ENCODE measurements at regions not wholly inside any gene's neighbourhood (a gene's known extent, or its start where the extent isn't known, plus 50 kb on each side); places are given as distances from the start of the nearest gene placed in this dataset.

DNA sequence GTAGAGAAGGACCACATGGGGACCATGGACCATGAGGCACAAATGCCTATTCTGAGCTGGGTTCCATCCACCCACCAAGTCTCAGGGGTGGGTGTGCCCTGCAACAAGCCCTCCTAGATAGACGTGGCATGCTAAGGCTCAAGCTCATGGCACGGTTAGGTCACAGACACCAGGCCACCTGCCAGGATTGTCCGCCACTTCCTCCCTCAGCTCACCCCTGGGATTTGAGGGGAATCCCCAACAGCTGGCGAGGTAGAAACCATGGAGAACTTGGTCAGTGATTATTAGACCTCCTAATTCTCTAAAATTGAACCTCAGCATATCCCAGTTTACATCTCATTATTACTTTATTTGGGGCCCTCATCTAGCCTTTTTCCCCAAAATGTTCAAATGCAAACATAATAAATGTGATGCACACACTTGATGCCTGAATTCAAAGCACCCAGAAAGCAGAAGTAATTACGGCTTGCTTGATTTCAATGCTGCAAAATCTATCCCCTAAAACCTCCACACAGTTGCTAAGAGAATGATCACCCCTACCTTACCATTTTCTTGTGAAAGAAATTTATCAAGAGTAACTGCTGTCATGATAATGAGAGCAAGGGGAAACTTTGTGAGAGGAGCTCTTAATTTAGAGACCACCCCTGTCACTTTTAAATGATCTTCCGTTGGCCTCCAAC, 366.6 kb upstream of the PFKP start:
- intact Hi-C loops (cut with DNase I), result no loop called here
- DNase-seq (no peak), ATAC-seq (no peak)

DNA sequence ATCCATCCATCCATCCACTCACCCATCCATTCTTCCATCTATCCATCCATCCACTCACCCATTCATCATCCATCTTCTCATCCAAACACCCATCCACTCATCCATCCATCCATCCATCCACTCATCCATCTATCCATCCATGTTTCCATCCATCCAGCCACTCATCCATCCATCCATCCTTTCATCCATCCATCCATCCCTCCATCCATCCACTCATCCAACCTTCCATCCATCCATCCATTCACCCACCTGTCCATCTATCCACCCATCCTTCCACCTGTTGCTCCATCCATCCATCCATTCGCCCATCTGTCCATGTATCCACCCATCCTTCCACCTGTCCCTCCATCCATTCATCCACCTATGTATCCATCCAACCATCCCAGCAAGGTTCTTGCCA, 378.4 kb upstream of the PFKP start:
- intact Hi-C loops (cut with DNase I), result no loop called here
- DNase-seq (no peak), ATAC-seq (no peak)

DNA sequence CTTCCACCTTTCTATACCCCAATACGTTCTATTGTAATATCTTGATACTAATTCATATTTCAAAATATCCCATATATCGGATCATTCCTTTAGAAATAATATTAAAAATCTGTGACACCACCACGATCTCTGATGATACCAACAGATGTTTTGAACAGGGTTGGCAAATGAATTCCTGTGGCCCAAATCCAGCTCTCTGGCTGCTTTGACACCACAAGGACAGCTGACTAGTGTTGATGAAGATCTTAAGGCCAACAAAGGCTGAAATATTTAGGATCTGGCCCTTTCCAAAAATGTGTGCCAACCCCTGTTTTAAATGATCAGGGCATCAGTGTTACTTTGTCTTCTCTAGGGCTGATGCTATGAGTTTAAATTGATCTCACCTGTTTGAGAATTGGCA, 380.7 kb upstream of the PFKP start:
- no peak for ATAC-seq
- intact Hi-C loops (cut with DNase I), result no loop called here
- no peak for DNase-seq

DNA sequence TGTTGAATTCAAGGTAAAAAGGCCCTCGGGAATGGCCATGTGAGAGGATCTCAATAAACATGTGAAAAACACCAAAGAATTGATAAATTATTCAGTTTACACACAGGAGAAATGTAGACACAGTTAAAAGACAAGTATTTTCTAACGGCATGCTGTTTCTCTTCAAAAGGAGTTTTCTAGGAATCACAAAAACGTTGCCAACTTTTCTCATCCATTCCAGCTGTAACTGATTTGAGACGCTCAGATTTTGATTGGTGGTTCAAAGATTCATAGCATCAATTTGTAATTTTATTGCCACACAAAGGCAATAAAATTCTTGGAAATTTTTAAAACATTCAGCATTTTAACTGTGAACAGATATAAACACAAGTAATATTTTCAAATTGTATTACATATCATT, 384.9 kb upstream of the PFKP start:
- no peak for DNase-seq
- no peak for ATAC-seq
- intact Hi-C loops (cut with DNase I), result no loop called here

DNA sequence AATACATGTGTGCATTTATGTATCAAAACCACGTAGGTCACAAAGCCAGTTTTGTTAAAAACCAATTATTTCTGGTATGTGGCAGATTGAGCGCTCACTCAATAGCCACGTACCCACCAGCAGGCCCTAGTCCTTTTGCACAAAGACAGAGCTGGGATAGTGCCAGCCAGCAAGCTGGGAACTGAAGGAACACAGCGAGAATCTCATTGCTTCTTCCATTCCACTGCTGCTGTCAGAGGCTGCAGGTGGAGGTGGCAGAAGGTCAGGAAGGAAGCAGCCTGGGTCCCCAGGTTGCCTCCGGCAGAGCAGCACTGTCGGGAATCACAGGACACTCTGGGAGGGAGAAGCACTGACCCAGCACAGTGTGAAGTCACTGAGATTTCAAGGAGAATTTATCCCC, 385.5 kb upstream of the PFKP start:
- DNase-seq (no peak), ATAC-seq (no peak)
- intact Hi-C loops (cut with DNase I), result no loop called here

DNA sequence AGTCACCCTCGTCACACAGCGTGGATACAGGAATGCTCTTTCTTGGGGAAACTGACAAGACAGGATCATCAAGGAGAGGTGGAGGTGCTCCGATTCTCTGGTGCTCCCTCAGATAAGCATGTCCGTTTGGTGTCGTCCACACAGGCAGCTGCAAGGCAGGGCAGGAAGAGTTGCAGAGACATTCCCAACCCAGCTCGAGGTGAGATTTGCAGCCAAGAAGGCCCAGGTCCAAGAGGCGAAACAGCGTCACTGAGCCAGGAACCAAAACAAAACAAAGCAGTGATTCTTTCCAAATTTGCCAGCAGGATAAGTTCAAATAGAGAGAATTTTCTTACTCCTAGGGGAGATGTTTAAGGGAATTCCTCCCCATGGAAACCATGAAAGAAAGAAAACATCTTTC, 386.5 kb upstream of the PFKP start:
- DNase-seq, result no peak
- intact Hi-C loops (cut with DNase I), result no loop called here
- ATAC-seq, result no peak

DNA sequence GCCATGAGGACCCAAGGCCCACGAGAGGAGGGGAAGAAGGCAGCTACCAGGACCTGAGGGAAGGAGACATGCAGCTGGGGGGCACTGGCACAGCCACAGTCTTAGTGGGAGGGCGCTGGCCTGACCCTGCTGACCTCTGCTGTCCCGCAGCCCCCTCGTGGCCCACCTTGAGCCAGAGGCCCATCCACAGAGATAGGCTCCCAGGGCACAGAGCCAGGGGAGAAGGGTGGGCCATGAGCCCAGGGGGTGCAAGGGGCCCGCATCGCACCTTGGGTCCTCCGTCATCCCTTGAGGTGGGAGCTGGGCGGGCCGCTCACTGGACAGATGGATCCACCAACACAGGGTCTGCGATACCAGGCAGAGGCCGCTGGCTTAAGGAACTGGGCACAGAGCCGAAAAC, 387.7 kb upstream of the PFKP start:
- intact Hi-C loops (cut with DNase I), result no loop called here
- no peak for ATAC-seq
- DNase-seq, result no peak

DNA sequence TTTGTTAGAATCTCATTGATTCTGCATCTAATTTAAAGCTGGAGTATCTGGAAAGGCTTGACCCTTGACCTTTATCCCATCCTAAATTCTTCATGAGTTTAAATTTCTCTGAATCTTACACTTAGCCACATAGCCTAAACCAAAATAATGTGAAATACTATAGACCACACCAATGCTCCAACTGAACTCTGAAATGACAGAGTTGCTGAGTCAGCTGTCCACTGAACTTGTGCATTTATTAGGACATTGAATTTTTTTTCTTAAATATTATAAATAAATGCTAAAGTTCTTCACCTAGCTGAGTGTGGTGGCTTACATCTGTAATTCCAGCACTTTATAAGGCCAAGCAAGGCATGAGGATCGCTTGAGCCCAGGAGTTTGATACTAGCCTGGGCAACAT, 390.9 kb upstream of the PFKP start:
- no peak for DNase-seq
- intact Hi-C loops (cut with DNase I), result no loop called here
- ATAC-seq, result no peak

DNA sequence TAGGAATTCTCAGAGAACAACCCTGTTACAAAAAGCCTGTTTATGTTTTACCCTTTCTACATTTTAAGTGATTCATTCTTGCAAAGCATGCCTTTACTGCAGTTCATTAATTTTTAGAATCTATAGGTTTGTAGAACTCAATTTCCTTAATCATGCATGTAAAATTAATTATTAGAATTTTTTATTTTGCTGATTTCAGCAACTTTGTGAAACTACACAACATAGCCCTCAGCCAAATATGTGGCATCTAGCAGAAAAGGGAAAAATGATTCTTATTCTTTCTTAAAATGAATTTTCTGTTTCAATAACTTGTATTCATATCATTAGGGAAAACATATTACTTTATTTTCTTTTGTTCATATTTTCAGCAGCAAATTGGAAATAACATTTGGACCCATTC, 392.9 kb upstream of the PFKP start:
- ATAC-seq (no peak), DNase-seq (no peak)
- intact Hi-C loops (cut with DNase I), result no loop called here

DNA sequence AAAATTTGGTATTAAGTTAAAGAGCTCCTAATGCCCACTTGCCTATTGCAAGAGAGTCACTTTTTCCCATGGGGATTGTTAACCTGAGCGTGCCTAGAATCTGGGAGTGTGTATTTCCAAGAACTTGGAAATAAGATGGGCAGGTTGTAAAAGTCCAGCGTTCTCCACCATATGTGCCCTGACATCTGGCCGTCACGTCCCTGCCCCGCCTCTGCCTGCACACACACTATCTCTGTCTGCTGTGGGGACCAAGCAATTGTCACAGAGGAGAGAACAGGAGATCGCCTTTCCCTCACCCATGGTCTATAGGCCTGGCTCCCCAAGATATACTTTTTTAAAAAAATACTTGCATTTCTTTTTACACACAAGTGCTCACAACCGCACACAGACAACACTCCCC, 396.5 kb upstream of the PFKP start:
- intact Hi-C loops (cut with DNase I), result no loop called here
- DNase-seq (no peak), ATAC-seq (no peak)

DNA sequence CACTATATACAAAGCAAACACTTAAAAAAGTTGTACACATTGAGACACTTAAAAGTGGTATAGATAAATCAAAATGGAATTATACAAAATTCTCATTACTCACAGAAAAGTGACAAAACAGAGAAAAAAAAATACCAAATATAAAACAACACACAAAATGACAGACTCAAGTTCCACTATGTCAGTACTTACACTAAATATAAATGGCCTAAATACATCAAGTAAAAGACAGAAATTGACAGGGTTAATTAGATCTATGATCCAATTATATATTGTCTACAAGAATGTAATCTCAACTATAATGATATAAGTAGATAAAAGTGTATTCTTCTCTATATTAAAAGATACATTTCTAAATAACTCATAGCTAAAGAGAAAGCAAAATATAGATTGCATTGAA, 401.6 kb upstream of the PFKP start:
- ATAC-seq (no peak), DNase-seq (no peak)
- intact Hi-C loops (cut with DNase I), result no loop called here

DNA sequence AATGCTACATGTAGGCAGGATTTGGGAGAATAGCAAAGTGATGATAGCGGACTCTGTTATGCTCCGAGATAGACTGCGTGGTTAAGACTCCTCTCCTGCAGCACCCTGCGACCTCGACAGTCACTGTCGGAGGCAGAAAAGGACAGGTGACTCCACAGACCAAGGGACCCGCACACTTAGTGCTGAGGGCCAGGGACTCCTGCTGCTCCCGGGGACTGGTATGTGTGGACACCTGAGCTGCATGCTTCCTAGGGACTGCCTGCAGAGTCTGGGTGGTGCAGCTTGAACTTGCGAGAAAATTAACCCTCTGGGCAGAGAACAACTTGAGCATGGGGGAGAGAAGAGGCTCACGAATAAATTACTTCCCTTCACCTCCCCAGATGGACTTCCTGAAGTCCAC, 407.1 kb upstream of the PFKP start:
- DNase-seq (no peak), ATAC-seq (no peak)
- intact Hi-C loops (cut with DNase I), result no loop called here

DNA sequence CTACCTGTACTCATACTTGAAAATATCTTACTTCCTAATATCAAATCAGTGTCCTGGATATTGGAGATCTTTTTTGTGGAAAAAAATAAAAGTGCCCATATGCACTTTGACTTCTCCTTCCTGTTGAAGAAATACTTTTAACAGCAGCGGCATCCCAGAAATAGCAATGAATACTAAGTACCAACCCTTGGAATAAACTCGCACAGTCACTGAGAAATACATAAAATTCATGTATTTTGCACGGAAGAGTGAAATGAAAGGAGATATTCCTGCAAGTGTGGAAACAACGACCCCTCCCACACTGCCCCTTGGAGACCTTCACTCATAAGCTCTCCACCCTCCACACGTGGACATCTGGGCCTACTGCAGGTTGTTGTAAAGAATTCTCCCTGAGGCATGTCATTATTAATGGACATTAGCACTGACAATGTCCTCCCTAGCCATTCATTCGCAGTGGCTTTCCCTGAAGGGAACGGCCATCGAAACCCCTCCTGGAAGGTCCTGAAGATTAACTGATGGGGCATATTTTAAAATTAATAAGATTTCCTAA, 407.6 kb upstream of the PFKP start:
- DNase-seq, result no peak
- no peak for ATAC-seq
- intact Hi-C loops (cut with DNase I), result no loop called here

DNA sequence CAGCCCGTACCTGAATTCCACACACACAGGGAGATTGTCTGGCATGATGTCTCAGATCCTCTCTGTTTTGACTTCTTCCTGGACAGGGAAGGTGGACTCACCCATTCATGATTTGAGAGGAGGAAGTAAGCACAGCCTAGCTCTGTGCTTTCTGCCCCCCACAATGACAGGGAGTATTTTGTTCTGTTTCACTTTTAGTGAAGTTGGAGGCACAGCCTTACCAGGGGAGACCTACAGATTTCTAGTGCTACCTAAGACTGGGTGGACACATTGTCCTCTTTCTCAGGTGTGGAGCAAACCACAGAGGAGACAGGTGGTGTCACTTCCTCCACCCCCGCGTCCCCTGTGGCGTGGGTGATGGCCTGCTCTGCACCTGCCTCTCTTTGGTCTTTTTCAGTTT, 408.6 kb upstream of the PFKP start:
- ATAC-seq (no peak), DNase-seq (no peak)
- intact Hi-C loops (cut with DNase I), result no loop called here

DNA sequence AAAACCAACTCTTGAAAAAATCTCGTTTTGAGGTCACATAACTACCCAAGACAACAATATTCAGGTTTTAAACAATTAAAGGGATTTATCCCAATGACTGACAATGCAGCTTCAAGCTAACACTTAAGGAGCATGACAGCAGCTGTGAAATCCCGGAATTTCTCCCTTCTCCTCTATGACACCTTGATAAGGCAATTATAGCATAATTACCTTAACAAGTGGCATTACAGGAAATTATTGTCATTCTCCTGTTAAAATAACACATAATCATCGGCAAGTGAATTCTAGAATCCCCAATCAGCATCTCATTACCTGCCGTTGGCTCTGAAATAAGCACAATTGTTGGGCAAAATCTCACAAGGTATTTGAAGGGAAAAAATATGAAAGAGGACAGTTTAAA, 417.0 kb upstream of the PFKP start:
- intact Hi-C loops (cut with DNase I), result no loop called here
- DNase-seq (no peak), ATAC-seq (no peak)

DNA sequence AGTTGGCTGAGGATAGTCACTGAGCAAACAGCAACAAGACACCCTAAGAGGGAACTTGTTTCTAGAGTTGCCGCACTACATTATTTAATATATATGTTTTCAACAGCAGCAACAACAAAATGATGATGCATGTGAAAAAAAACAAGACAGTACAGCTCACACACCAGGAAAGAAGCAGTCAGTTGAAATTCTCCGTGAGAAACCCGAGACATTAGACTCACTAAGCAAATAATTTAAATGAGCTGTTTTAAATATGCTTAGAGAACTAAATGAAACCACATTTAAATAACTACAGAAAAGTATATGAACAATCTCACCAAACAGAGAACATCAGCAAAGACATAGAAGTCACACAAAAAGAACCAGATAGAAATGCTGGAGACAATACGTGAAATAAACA, 426.3 kb upstream of the PFKP start:
- intact Hi-C loops (cut with DNase I), result no loop called here
- ATAC-seq, result no peak
- DNase-seq, result no peak

DNA sequence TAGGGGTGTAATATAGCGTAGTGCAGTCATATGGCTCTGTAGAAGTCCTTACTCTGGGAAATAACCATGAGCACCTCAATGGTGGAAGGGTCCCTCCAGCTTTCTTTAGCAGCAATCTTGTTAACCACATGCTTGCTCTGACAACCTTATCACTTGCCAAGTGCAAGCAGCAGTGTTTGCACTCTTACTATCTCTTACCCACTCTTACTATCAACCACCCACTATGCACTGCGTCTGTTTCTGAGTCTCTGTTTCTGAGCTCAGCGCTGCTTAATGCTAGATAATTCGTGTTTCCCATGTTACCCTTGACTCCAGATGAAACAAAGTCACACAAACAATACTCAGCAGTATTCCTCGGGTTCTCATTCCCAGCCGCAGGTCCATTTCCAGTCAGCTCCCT, 433.7 kb upstream of the PFKP start:
- intact Hi-C loops (cut with DNase I), result no loop called here
- ATAC-seq, result no peak
- no peak for DNase-seq

DNA sequence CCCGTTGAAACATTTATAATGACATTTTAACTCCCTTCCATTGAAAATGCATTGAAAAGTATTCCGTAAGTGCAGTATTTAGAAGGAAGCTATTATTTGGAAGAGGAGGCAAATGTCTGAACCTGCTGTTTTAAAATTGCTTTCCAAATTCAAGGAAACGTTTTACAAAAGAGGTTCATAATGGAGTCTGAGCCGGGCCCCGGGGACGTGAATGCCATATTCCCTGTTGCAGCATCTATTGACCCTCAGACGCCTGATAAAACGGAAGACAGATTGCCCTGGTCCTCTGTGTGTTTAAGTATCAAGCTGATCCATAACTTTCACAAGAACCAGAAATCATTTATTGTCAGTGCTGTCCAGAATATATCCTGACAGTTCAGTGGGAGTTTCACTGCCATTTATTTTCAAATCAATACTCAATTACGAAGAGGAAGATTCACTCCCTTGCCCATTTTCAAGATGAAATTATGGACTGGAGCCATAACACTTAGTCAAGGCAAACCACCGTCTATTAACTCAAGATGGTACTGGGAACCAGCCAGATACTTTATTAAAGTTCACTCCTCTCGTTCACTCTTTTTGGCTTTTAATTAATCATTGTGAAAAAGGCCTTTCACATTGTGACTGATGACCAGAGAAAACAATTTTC, 435.7 kb upstream of the PFKP start:
- ATAC-seq (no peak), DNase-seq (no peak)
- intact Hi-C loops (cut with DNase I), result no loop called here

DNA sequence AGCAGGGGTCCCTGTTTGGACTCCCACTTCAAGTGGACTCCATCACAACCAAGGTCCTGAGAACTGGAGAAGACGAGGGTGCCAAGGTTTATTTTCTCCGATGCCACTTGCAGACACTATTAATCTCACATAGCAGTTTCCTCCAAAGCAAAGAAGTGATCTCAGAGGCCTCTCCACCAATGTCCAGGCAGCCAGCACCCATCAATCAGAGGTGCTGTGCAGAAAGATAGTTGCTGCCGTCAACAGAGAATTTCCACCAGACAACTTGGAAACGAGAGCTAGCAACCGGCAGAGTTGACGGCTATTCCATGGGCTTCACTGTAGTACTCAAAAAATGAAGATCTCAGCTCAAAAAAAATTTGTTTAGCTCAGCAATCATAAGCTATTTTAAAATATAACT, 438.6 kb upstream of the PFKP start:
- no peak for ATAC-seq
- intact Hi-C loops (cut with DNase I), result no loop called here
- DNase-seq, result no peak

DNA sequence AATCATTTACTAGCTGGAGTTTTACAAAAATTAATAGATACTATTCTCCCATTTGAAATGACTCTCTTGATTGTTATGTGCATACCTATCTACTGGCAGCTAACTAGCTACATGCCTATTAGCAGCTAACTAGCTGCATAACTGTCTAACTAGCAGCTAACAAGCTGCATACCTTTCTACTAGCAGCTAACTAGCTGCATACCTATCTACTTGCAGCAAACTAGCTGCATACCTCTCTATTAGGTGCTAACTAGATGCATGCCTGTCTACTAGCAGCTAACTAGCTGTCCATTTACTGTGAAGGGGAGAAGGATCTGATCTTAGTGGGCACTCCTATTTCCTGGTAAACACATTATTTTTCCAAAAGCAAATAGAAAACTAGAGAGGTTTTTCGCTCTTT, 439.4 kb upstream of the PFKP start:
- intact Hi-C loops (cut with DNase I), result no loop called here
- DNase-seq, result no peak

DNA sequence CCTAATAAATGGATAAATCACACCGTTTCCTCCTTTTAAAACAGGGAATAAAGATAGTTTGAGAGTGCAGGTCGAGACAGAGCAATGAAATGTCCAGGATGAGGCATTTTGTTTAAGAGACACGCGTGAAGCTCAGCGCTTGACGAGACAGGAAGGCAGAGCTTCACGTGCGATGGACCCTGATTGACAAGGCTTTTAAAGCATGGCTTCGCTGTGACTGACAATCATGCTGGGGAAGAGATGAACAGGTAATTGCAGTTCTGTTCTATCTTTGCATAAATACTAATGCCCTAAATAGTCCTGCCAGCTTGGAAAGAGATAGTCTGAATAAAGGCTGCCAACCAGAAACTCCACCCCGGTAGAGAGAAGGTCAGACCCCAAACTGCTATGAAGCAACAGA, 442.3 kb upstream of the PFKP start:
- no peak for ATAC-seq
- intact Hi-C loops (cut with DNase I), result no loop called here
- DNase-seq, result no peak

More for the DNA sequence above, 439.4 kb upstream of the PFKP start:
- no peak for ATAC-seq
